GM19395 (cell line): ENCODE measurements at regions not wholly inside any gene's neighbourhood (a gene's known extent, or its start where the extent isn't known, plus 50 kb on each side); places are given as distances from the start of the nearest gene placed in this dataset.

Experiments used
- ATAC-seq: cut with Tn5 transposase; IDR thresholded peaks from one replicate; pipeline ENCODE4 v1.9.1; 2021; ENCODE audit warnings: mild to moderate bottlenecking, moderate library complexity; ENCODE audit not compliant: unreplicated experiment

DNA sequence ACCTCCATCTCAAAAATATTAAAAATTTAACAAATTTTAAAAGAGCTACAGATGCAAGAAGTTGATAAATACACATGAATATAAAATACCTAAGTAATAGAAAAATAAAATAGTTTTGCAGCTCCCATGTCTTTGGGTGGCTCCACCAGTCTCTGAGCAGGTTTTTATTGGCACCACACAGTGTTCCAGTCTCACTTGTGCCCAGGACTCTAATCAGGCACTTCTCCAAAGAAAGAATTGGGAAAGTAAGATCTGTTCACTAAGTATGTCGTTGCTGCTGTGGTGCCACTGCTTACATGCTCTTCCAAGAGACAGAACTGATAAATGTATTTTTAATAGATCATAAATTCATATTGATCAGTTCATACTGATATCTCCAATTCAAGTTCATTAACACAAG lies 92.5 kb upstream of the ABI3BP start:
- no peak for ATAC-seq

DNA sequence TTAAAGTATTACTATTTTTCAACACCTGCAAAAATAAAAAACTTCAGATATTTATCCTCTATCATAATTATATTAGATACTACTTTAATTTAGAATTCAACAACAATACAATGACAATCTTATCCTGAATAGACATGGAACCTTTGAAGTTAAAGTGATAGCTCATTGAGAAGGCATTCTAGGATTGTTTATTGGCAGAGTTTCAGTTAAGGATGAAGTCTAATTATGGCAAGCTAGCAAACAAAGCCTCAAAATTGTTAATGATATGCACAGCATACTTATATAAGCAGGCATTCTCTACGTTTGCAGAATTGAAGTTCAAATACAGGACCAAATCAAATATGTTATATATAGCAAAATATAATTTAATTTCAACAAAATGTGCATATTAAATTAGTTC lies 91.2 kb upstream of the ABI3BP start:
- no peak for ATAC-seq

DNA sequence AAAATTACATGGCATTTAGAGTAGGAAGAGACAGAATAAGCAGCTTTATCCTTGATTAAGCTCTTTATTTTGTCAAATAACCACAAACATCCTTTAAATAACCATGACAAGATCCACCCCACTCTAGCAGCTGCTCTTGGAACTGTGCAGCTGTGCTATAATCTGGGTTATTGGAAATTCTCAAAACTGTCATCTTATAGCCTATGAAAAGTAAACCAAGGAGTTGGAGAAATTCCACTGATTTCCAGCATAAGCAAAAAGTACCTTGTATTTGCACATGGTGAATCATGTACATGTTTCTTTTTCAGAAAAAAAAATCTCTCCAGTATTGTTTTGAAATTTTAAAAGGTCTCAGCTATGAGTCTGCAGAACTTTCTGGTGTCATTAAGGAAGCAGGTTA lies 88.8 kb upstream of the ABI3BP start:
- no peak for ATAC-seq

DNA sequence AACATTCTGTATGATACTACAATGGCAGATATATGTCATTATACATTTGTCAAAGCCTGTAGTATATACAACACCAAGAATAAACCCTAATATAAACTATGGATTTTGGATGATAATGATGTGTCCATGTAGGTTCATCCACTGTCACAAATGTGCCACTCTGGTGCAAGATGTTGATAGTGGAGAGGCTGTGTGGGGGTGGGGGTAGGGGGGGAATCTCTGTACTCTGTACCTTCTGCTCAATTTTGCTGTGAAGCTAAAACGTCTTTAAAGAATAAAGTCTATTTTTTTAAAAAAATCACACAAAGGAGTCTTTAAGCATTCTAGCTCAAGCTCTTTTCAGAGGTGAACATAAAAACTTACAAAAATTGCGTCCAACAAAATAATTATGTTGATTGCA lies 88.2 kb upstream of the ABI3BP start:
- ATAC-seq = no peak

DNA sequence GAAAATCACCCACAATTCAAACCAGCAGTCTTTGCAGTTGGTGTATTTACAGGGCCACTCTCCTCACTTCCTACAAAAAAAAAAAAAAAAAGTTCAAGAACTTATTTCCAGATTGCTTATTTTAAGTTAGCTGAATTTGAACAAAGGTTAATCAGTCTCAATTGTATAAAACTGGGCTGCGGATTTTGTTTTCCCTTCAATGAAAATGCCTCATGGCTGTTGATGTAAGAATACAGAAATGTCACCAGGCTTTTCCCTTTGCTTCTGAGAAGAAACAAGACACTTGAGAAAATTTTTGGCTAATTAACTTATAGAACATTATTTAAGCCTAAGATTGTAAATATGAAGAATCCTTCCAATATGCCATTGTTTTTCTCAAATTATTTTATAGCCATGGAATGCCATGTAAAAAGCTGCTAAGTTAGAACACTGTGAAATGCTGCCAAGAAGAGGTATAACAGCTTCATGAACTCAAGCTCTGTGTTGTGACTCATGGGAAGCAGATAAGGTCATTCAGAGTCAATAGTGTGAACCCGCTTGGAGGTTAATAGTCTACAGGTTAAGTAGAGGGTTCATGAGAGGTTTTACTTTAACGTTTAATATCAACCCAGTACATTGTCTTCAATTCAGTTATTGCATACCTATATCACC lies 84.3 kb upstream of the ABI3BP start:
- no peak for ATAC-seq

DNA sequence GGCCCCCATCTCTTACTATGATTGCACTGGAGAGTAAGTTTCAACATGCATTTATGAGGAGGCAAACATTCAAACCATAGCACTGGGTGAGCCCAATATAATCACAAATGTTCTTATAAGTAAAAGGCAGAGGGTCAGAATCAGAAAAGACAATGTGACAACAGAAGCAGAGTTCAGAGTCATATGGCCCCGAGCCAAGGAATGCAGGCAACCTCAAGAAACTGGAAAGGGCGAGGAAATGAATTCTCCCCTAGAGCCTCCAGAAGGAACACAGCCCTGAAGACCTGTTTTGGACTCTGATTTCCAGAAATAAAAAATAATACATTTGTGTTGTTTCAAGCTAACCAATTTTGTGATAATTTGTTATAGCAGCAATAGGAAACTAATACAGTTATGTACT lies 81.3 kb upstream of the ABI3BP start:
- ATAC-seq = no peak

DNA sequence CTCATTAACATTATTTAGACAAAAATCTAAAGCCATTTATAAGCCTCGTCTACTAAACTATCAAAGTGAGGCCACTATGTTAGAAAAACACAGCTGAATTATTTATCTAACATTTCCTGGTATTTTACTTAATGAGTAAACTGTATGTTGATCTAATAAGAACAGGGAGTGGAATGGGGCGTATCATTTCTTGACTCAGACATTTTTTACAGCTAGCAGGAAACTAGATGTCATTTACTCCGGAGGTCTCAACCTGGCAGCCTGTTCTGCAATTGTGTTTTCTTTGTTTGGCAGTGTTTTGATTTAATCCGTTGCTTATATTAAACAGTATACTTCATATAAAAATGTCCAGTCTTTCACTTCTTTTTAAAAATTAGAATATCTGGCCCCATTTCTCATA lies 79.1 kb upstream of the ABI3BP start:
- no peak for ATAC-seq

DNA sequence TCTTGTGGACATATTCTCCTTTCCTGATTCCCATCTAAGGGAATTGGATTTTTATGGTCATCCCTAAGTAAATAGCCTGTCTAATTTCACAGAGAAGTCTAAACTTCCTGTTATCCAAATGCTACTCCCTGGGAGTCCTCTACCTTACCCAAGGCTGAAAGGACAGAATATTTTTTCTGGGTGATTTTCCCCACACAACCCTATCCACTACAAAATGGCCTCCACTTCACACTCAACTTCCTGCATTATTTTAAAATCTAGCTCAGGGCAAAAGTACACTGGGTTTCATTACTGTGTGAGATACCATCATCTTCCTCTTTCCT lies 77.5 kb upstream of the ABI3BP start:
- ATAC-seq = no peak

DNA sequence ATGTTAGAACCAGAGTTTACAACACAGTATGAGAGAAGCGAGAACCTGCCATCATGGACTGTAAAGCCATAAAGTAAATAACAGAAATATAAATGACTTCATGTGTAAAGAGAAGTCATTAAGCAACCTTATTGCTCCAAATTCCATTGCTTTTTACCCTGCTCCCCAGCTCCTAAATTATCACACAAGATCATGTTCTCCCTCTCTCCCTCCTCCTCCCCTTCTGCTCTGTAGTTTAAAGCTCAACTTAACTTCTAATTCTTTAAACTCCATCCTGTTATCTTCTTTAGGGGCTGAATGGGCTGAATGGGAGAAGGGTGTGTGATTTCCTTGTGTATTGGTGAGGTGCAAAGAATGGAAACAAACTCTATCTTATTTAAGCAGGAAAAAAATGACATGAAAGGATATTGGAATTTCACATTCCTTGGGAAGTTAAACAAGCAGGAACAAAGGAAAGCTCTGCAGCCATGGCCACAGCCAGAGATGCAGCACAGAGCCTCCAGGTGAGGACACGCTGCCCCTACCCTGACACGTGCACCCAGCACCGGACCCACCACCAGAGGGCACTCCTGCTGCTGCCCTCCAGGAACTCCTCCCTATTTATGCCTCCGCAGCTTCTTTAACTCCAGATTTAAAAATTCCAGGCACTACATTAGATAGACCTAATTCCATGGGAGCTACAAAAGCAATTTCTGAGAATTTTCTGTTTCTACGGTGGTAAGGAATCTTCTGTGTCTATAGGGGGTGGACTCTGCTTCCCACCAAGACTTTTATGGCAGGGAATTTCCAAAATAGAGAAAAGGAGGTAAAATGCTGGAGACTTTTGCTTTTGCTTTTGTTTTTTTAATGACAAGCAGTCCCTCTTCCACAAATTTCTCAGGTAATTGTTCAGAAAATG lies 76.9 kb upstream of the ABI3BP start:
- peak; percentile 75 for ATAC-seq

DNA sequence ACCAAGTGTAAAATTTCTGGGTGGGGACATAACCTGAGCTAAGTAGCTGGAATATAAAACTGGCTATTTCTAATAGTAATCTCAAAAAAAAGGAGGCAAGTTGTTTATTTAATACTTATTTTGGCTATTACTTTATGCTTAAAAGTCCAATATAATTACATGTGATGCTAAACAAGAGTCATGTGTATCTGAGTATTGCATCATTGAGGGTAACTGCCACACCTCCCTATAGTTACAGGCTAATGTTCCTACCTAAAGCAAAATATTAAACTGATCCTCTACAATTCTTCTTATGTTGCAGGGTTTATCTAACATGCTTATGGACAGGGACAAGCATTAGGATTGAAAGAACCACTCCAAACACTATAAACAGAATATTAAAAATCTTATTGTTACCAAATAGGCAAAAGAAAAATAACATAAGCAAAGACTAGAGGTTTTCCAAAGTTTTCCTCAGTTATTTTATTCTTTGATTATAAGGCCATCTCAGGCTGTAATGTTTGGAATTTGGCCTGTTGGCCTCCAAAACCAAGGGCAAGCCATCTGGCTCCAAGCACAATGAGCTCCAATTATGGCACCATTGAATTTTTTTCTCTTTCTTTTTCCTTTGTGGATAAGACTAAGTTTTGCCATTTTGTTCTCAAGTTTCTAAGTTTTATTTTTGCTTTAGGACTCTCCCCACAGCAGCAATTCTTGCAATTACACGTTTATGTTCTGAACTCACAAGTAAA lies 75.8 kb upstream of the ABI3BP start:
- no peak for ATAC-seq

DNA sequence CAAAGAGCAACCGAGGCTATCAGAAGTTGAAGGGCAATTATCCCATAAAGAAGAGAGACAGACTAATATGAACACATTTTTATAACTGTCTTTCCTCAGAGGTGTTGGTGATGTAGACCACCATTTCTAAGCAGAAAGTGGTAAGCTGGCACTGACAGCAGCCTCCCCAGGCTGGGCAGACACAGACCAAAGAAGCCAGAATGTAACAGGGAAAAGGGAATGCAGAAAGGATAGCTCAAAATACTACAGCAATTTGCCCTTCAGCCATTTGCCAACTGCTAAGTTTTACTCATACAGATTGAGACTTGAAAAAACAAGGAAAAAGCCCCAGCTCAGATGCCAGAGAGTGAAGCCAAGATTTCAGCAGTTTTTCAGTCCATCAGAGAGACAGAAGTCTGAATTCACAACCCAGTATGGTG lies 73.5 kb upstream of the ABI3BP start:
- ATAC-seq = no peak

DNA sequence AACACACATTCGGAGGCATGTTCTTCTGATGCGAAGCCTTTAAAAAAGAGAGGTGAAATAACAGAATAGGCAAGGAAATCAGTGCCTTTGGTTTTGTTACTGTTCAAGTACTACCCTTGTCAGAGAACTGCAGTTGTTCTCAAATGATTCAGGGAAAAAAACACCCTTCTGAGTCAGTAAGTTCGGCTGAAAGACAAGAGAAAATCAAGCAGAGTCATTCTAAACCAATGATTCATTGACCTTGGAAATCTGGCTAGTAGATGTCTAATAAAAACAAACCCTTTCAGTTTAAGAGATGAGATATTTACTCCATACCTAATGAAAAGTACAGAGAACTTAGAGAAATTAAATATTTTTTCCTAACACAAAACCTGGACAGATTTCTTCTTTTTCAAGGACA lies 72.7 kb upstream of the ABI3BP start:
- no peak for ATAC-seq

DNA sequence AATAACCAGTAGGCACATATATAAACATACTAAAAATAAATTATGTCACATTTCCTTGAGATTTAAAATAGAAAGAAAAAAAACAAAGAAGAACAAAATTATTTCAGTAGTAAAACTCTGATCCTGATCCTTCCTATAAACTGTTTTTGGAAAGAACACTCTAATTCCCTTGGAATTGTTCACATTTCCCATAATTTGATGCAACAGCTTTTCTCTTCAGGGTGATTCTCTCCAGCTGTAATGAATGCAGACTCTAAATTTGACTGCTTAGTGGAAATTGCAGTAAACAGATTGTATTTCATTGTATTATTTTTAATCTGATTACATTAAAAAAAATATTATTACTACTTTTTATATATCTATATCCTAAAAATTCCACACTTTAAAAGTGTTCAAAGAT lies 70.2 kb upstream of the ABI3BP start:
- ATAC-seq = no peak

DNA sequence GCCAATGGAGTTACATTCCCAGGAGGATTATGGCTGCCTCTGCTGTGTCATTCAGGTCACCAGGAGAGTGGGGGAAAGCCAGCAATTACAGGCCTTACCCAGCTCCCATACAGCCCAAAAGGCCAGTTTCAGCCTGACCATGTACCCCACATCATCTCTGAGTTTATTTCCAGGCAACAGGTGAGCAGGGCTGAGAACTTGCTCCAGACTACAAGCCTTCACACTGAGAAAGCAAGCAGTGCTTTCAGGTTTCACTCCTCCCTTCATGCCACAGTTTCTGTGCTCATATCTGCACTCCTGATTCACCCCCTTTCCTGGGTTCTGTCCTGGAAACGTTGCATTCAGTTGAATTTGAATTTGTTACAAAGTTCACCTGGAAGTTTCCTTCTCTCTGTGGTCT lies 68.1 kb upstream of the ABI3BP start:
- no peak for ATAC-seq

DNA sequence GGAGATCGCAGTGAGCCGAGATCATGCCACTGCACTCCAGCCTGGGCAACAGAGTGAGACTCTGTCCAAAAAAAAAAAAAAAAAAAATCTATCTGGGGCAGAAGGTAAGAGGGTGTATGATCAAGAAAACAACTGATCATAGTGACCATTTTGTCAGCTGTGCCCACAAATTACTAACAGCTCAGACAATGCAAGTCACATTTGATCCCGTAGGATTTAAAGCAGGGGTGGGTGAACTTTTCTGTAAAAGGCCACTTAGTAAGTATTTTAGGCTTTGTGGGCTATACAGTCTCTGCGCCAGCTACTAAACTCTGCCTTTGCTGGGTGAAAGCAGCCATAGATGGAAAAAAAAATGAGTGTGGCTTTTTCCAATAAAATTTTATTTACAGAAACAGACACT lies 57.6 kb upstream of the ABI3BP start:
- ATAC-seq = no peak

DNA sequence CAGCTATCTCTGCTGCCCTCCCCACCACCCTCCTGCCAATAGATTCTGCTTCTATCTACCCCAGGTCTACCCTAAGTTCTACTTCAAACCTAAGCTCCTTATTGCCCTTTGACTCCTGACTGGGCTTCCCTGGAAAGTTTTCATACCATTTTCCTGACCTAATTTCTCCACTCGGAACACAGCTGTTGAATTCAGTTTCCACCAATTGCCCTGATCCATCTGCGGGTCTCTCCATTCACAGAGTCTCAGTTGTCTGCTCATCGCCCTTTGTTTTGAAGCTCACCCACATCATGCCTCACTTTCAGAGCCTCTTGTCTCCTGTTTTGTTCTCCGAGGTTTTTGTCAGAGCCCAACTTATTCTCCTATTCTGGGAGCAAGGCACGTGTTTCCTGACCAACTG lies 56.8 kb upstream of the ABI3BP start:
- ATAC-seq = no peak

DNA sequence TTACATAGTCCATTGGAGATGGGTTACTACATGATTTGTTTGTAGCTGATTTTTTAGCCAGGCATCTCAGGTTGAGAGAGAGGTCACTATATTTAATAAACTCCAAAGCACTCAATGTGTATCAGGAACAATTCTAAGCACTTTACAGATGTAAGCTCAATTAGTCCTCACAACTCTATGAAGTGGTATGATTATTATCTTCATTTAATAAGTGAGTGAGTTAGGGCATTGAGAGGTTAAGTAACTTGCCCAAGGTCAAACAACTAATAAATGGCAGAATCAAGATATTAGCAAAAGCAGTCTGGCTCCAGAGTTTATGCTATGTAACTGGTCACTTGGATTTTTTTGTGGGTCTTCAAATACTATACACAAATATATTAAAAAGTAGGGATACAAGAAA lies 56.3 kb upstream of the ABI3BP start:
- no peak for ATAC-seq

DNA sequence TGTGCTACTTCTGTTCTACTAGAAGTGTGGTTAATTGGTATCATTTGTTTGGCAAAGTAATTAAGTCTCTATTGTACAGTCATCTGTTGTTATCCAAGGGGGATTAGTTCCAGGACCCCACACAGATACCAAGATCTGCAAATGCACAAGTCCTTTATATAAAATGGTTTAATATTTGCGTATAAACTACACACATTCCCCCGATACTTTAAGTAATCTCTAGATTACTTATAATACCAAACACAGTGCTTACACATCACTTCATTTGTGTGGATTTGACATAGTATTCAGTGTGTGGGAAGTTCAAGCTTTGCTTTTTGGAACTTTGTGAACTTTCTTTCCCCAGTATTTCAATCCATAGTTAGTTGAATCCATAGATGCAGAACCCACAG lies 50.5 kb upstream of the ABI3BP start:
- ATAC-seq = no peak

DNA sequence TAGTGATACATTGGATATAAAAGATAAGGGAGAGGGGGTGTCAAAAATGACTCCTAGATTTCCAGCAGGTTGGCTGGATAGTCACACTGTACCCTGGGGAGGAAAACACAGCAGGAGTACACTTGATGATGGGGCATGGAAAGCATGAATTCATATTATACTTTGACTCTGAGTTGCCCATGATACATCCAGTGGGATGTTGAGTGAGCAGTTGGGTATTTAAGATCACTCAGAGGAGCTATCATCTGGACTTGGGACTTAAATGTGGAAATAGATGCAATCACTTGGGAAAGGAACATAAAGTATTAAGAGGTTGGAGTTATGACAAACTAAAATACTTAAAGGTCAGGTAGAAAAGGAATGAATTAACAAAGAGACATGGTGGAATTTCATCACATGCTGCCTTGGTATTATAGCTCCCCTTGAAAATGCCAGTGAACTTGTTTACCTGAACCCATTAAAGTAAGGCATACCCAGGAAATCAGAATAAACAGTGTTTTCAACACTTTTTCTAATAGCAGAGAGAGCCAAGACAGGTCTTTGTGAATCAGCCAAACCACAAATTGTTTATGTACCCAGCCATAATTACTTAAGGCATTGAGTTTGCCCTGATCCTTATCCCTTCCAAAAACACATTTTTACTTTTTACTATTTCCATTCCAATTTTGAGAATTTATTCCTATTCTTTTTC lies 49.9 kb upstream of the ABI3BP start:
- no peak for ATAC-seq
